HG02884 (cell line): ENCODE measurements at regions not wholly inside any gene's neighbourhood (a gene's known extent, or its start where the extent isn't known, plus 50 kb on each side); places are given as distances from the start of the nearest gene placed in this dataset.

Experiments
- ATAC-seq: cut with Tn5 transposase; IDR thresholded peaks from one replicate; pipeline ENCODE4 v1.9.1; 2021; ENCODE audit warnings: mild to moderate bottlenecking, moderate library complexity; ENCODE audit not compliant: unreplicated experiment

GRCh38 chr5:115439042-115439441 lies 105.5 kb downstream of the FEM1C start:
- ATAC-seq: no peak

GRCh38 chr5:115435778-115436712 lies 108.5 kb downstream of the FEM1C start:
- ATAC-seq: peak; percentile 63

GRCh38 chr5:115435065-115435777 lies 109.4 kb downstream of the FEM1C start:
- no peak for ATAC-seq

- peak; percentile 49 for ATAC-seq
These were observed 110.7 kb downstream of the FEM1C start for GRCh38 chr5:115433918-115434317.

- no peak for ATAC-seq
These were observed 111.9 kb downstream of the FEM1C start for GRCh38 chr5:115432691-115433090.

- no peak for ATAC-seq
These were observed 113.5 kb downstream of the FEM1C start for GRCh38 chr5:115431116-115431515.

- ATAC-seq: no peak
These were observed 114.2 kb downstream of the FEM1C start for GRCh38 chr5:115430374-115430773.

- no peak for ATAC-seq
These were observed 115.1 kb downstream of the FEM1C start for GRCh38 chr5:115429345-115429940.

GRCh38 chr5:115428676-115429075 lies 115.9 kb downstream of the FEM1C start:
- no peak for ATAC-seq

- no peak for ATAC-seq
These were observed 116.3 kb downstream of the FEM1C start for GRCh38 chr5:115428248-115428647.

GRCh38 chr5:115424446-115424845 lies 120.1 kb downstream of the FEM1C start:
- no peak for ATAC-seq

- ATAC-seq: no peak
These were observed 120.5 kb downstream of the FEM1C start for GRCh38 chr5:115424030-115424429.

- ATAC-seq: no peak
These were observed 121.0 kb downstream of the FEM1C start for GRCh38 chr5:115423541-115423940.

GRCh38 chr5:115423051-115423450 lies 121.5 kb downstream of the FEM1C start:
- no peak for ATAC-seq

GRCh38 chr5:115420812-115421211 lies 123.8 kb downstream of the FEM1C start:
- peak; percentile 65 for ATAC-seq

GRCh38 chr5:115419846-115420585 lies 123.6 kb upstream of the CCDC112 start:
- no peak for ATAC-seq

- no peak for ATAC-seq
These were observed 122.3 kb upstream of the CCDC112 start for GRCh38 chr5:115418788-115419187.

- no peak for ATAC-seq
These were observed 120.6 kb upstream of the CCDC112 start for GRCh38 chr5:115417076-115417475.

- peak; percentile 63 for ATAC-seq
These were observed 118.7 kb upstream of the CCDC112 start for GRCh38 chr5:115415143-115415491.

GRCh38 chr5:115414406-115415142 lies 118.1 kb upstream of the CCDC112 start:
- no peak for ATAC-seq
